PC-3 (cell line): ENCODE measurements at regions not wholly inside any gene's neighbourhood (a gene's known extent, or its start where the extent isn't known, plus 50 kb on each side); places are given as distances from the start of the nearest gene placed in this dataset.

ENCODE experiments used
- EZH2 ChIP-seq: fragments of 300-600 bp; sonication (generic); IDR thresholded peaks from one replicate; pipeline ENCODE4 v1.6.1; 2017; ENCODE audit warnings: antibody characterized with exemption, mild to moderate bottlenecking, low read length; ENCODE audit not compliant: unreplicated experiment
- EZH2phosphoT487 ChIP-seq: fragments of 300-600 bp; sonication (generic); IDR thresholded peaks from 2 replicates; pipeline ENCODE4 v1.6.1; 2018; ENCODE audit warnings: mild to moderate bottlenecking, antibody characterized with exemption, low read length, borderline replicate concordance
- TF ChIP-seq, protein P1 (sequence below): fragments of 300-600 bp; sonication (generic); conservative IDR thresholded peaks from 2 replicates; pipeline ENCODE4 v1.5.1; 2017; ENCODE audit warnings: antibody characterized with exemption, low read depth, mild to moderate bottlenecking, low read length

DNA sequence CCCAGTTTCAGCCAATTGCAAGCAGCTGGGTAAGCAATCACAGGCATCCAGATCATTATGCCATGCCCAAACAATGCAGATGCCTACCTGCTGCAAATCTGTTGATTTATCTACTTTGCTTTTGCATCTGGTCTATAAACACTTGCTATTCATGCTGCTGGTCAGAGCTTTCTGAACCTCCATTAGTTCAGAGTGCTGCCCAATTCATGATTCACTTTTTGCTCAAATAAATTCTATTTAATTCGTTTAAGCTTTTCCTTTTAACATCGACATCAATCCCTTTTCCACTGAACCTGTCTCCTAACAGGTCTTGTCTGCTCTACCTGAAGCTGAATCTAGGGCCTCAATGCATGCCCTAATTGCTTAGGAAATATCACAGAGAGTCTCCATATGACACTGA, 99.4 kb upstream of the C1orf87 start:
- TF ChIP-seq EZH2: no peak
- TF ChIP-seq, protein P1, sequence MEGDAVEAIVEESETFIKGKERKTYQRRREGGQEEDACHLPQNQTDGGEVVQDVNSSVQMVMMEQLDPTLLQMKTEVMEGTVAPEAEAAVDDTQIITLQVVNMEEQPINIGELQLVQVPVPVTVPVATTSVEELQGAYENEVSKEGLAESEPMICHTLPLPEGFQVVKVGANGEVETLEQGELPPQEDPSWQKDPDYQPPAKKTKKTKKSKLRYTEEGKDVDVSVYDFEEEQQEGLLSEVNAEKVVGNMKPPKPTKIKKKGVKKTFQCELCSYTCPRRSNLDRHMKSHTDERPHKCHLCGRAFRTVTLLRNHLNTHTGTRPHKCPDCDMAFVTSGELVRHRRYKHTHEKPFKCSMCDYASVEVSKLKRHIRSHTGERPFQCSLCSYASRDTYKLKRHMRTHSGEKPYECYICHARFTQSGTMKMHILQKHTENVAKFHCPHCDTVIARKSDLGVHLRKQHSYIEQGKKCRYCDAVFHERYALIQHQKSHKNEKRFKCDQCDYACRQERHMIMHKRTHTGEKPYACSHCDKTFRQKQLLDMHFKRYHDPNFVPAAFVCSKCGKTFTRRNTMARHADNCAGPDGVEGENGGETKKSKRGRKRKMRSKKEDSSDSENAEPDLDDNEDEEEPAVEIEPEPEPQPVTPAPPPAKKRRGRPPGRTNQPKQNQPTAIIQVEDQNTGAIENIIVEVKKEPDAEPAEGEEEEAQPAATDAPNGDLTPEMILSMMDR: no peak
- no peak for TF ChIP-seq EZH2phosphoT487
